H9 (cell line): ENCODE measurements at regions not wholly inside any gene's neighbourhood (a gene's known extent, or its start where the extent isn't known, plus 50 kb on each side); places are given as distances from the start of the nearest gene placed in this dataset.

ENCODE experiments used
- DNase-seq: peaks from one replicate; pipeline ENCODE4 v3.0.0-alpha.2; 2017
- H2AFZ ChIP-seq: one replicate; pipeline ENCODE4 v1.6.1; 2013; ENCODE audit warnings: mild to moderate bottlenecking, low read length, control low read depth, moderate library complexity
- H2AK5ac ChIP-seq: 2 replicates; pipeline ENCODE4 v1.6.1; 2013; ENCODE audit warnings: low read length, control low read depth, mixed read lengths; ENCODE audit not compliant: insufficient read length
- H2BK120ac ChIP-seq: one replicate; pipeline ENCODE4 v1.6.1; 2013; ENCODE audit warnings: low read depth, mild to moderate bottlenecking, low read length, control low read depth, inconsistent platforms; ENCODE audit not compliant: poor library complexity, severe bottlenecking
- H2BK12ac ChIP-seq: 2 replicates; pipeline ENCODE4 v1.6.1; 2013; ENCODE audit warnings: low read length, control low read depth, mixed read lengths, low read depth; ENCODE audit not compliant: insufficient read length
- H2BK15ac ChIP-seq: 2 replicates; pipeline ENCODE4 v1.6.1; 2013; ENCODE audit warnings: low read depth, low read length, control low read depth
- H2BK20ac ChIP-seq: one replicate; pipeline ENCODE4 v1.6.1; 2013; ENCODE audit warnings: low read depth, mild to moderate bottlenecking, low read length, control low read depth, inconsistent platforms; ENCODE audit not compliant: poor library complexity, severe bottlenecking
- H2BK5ac ChIP-seq: 2 replicates; pipeline ENCODE4 v1.6.1; 2013; ENCODE audit warnings: low read length, control low read depth, mixed read lengths; ENCODE audit not compliant: insufficient read length
- H3K14ac ChIP-seq: 2 replicates; pipeline ENCODE4 v1.6.1; 2013; ENCODE audit warnings: low read length, control low read depth; ENCODE audit not compliant: insufficient read depth
- H3K18ac ChIP-seq: 2 replicates; pipeline ENCODE4 v1.6.1; 2013; ENCODE audit warnings: low read depth, mild to moderate bottlenecking, mixed read lengths, low read length, control low read depth; ENCODE audit not compliant: insufficient read length
- H3K23ac ChIP-seq: 2 replicates; pipeline ENCODE4 v1.6.1; 2013; ENCODE audit warnings: low read length, control low read depth, mixed read lengths, low read depth; ENCODE audit not compliant: insufficient read length
- H3K23me2 ChIP-seq: 2 replicates; pipeline ENCODE4 v1.6.1; 2013; ENCODE audit warnings: low read depth, mild to moderate bottlenecking, mixed read lengths, low read length, control low read depth; ENCODE audit not compliant: insufficient read length, poor library complexity, severe bottlenecking
- H3K27ac ChIP-seq: 2 replicates; pipeline ENCODE4 v1.5.1; 2013; ENCODE audit warnings: low read length, control low read depth, mixed read lengths, low read depth; ENCODE audit not compliant: insufficient read length
- H3K27me3 ChIP-seq: 2 replicates; pipeline ENCODE4 v1.6.1; 2013; ENCODE audit warnings: low read length, control low read depth, inconsistent platforms; ENCODE audit not compliant: insufficient read depth
- H3K4ac ChIP-seq: 2 replicates; pipeline ENCODE4 v1.6.1; 2013; ENCODE audit warnings: low read depth, mild to moderate bottlenecking, control low read depth, inconsistent platforms, low read length, moderate library complexity
- H3K4me1 ChIP-seq: 2 replicates; pipeline ENCODE4 v1.6.1; 2013; ENCODE audit warnings: low read length, control low read depth, inconsistent platforms; ENCODE audit not compliant: insufficient read depth
- H3K4me2 ChIP-seq: 2 replicates; pipeline ENCODE4 v1.6.1; 2013; ENCODE audit warnings: low read length, control low read depth, mixed read lengths; ENCODE audit not compliant: insufficient read length, insufficient read depth
- H3K56ac ChIP-seq: 2 replicates; pipeline ENCODE4 v1.6.1; 2013; ENCODE audit warnings: low read depth, mild to moderate bottlenecking, mixed read lengths, low read length, control low read depth; ENCODE audit not compliant: insufficient read length
- H3K79me1 ChIP-seq: 2 replicates; pipeline ENCODE4 v1.6.1; 2013; ENCODE audit warnings: low read depth, mild to moderate bottlenecking, moderate library complexity, low read length, control low read depth, inconsistent platforms; ENCODE audit not compliant: insufficient read depth, poor library complexity, severe bottlenecking
- H3K79me2 ChIP-seq: 2 replicates; pipeline ENCODE4 v1.6.1; 2013; ENCODE audit warnings: low read length, control low read depth, inconsistent platforms; ENCODE audit not compliant: insufficient read depth
- H3K9ac ChIP-seq: 2 replicates; pipeline ENCODE4 v1.6.1; 2013; ENCODE audit warnings: low read length, control low read depth, mixed read lengths; ENCODE audit not compliant: insufficient read length; ENCODE audit errors: extremely low read depth
- H3K9me3 ChIP-seq: one replicate; pipeline ENCODE4 v1.6.1; 2013; ENCODE audit warnings: low read depth, low read length, inconsistent platforms; ENCODE audit not compliant: control insufficient read depth
- H3T11ph ChIP-seq: one replicate; pipeline ENCODE4 v1.6.1; 2013; ENCODE audit warnings: mild to moderate bottlenecking, low read length, control low read depth, inconsistent platforms
- H4K20me1 ChIP-seq: one replicate; pipeline ENCODE4 v1.6.1; 2013; ENCODE audit not compliant: control insufficient read depth, insufficient read length, insufficient read depth
- H4K5ac ChIP-seq: 2 replicates; pipeline ENCODE4 v1.6.1; 2013; ENCODE audit warnings: low read depth, mild to moderate bottlenecking, mixed read lengths, low read length, control low read depth; ENCODE audit not compliant: insufficient read length
- H4K8ac ChIP-seq: replicated peaks from 2 replicates; pipeline ENCODE4 v1.6.1; 2013; ENCODE audit warnings: low read length, control low read depth, mixed read lengths, low read depth; ENCODE audit not compliant: insufficient read length
- H4K91ac ChIP-seq: 2 replicates; pipeline ENCODE4 v1.6.1; 2013; ENCODE audit warnings: low read depth, mild to moderate bottlenecking, moderate library complexity, mixed read lengths, low read length, control low read depth; ENCODE audit not compliant: insufficient read length
- H3K27ac Mint-ChIP-seq, 3 experiments: 2 replicates in 2 of 3; 3 replicates in 1 of 3; pipeline ENCODE4 v1.8.0; 2020 to 2021; ENCODE audit warnings: mixed read lengths in 3 of 3, mild to moderate bottlenecking in 1 of 3, moderate library complexity in 1 of 3
- H3K27me3 Mint-ChIP-seq: 2 replicates; pipeline ENCODE4 v1.8.0; 2021; ENCODE audit warnings: low read depth, mild to moderate bottlenecking, moderate library complexity, mixed read lengths
- H3K36me3 Mint-ChIP-seq, 3 experiments: 2 replicates in 2 of 3; 3 replicates in 1 of 3; pipeline ENCODE4 v1.8.0; 2020 to 2021; ENCODE audit warnings: low read depth in 3 of 3, mixed read lengths in 3 of 3; ENCODE audit not compliant: insufficient read depth in 1 of 3
- H3K4me1 Mint-ChIP-seq, 2 experiments: 2 replicates each; pipeline ENCODE4 v1.8.0; 2020; ENCODE audit warnings: mixed read lengths in 2 of 2
- H3K4me3 Mint-ChIP-seq, 2 experiments: 2 replicates in 1 of 2; 3 replicates in 1 of 2; pipeline ENCODE4 v1.8.0; 2020 to 2021; ENCODE audit warnings: mild to moderate bottlenecking in 2 of 2, mixed read lengths in 2 of 2, moderate library complexity in 1 of 2
- H3K9me3 Mint-ChIP-seq, 2 experiments: 2 replicates in 1 of 2; 3 replicates in 1 of 2; pipeline ENCODE4 v1.8.0; 2020; ENCODE audit warnings: mild to moderate bottlenecking in 2 of 2, mixed read lengths in 2 of 2, moderate library complexity in 1 of 2
- CTCF ChIP-seq: fragments of 200-600 bp; sonication (generic); conservative IDR thresholded peaks from 3 replicates; pipeline ENCODE4 v1.8.0; 2021; ENCODE audit warnings: antibody characterized with exemption, mild to moderate bottlenecking
- WGBS: extraction: QIAGEN DNeasy Blood & Tissue Kit; methylation state at CpG from one replicate; pipeline ENCODE4 v1.1.7; 2013; ENCODE audit warnings: missing lambda C conversion rate, low lambda C conversion rate, mixed read lengths; ENCODE audit not compliant: insufficient read length; ENCODE audit errors: extremely low coverage; 5-methylcytosine and 5-hydroxymethylcytosine counted together

GRCh38 chr10:90180886-90181691 is 479.7 kb downstream of the KIF20B start:
- Histone ChIP-seq H3T11ph (no peak overlapping the region), H4K5ac (no peak overlapping the region), H3K23ac (no peak overlapping the region), H3K4me1 (no peaks in the 10 kb centered on the region), H2BK15ac (no peak overlapping the region), H3K79me2 (no peaks in the 10 kb centered on the region), H2BK5ac (no peak overlapping the region), H4K8ac (no peak overlapping the region), H3K9me3 (no peaks in the 10 kb centered on the region), H3K4ac (no peak overlapping the region), H2BK120ac (no peak overlapping the region), H2BK20ac (no peak overlapping the region), H4K20me1 (no peaks in the 10 kb centered on the region), H3K27ac (no peak overlapping the region), H3K14ac (no peak overlapping the region), H4K91ac (no peak overlapping the region), H3K9ac (no peak overlapping the region), H2AFZ (no peak overlapping the region), H3K4me2 (no peak overlapping the region), H3K27me3 (no peaks in the 10 kb centered on the region), H3K56ac (no peak overlapping the region), H3K18ac (no peak overlapping the region), H3K23me2 (no peaks in the 10 kb centered on the region), H3K79me1 (no peaks in the 10 kb centered on the region), H2AK5ac (no peak overlapping the region), H2BK12ac (no peak overlapping the region)
- Mint-ChIP-seq H3K9me3 (peaks cover 0 to 3% of the 10 kb centered on the region in 2 experiments; a peak in 1 of 5 replicates), H3K36me3 (no peaks in the 10 kb centered on the region; a peak in 1 of 7 replicates), H3K4me1 (no peaks in the 10 kb centered on the region), H3K4me3 (no peak overlapping the region), H3K27me3 (no peaks in the 10 kb centered on the region), H3K27ac (no peak overlapping the region)
- DNase-seq = no peak
- TF ChIP-seq CTCF = no peak
- WGBS = no CpG with 5 or more reads among the region's 7 CpGs
